ENCODE measurements at regions not wholly inside any gene's neighbourhood (a gene's known extent, or its start where the extent isn't known, plus 50 kb on each side); places are given as distances from the start of the nearest gene placed in this dataset.

- no peaks in the 10 kb centered on the region for H3K23me2 ChIP-seq (ENCODE audit: insufficient read length, low read depth, low read length, poor library complexity, severe bottlenecking)
- no peak overlapping the region for H3K14ac ChIP-seq (ENCODE audit: insufficient read depth, low read length)
- H3K4me2 ChIP-seq (ENCODE audit: insufficient read depth, insufficient read length, low read length): no peak overlapping the region
- H2BK12ac ChIP-seq (ENCODE audit: insufficient read length, low read depth, low read length): no peak overlapping the region
- no peak overlapping the region for H3K9ac ChIP-seq (ENCODE audit: extremely low read depth, insufficient read length, low read length)
- 100% methylated on average over 1 of the region's 3 CpGs for WGBS (ENCODE audit: extremely low coverage, insufficient read length, low lambda C conversion rate)
- H3K4me3 Mint-ChIP-seq: no peak overlapping the region
- no peaks in the 10 kb centered on the region for H3K27me3 Mint-ChIP-seq (ENCODE audit: low read depth)
- H3K27ac ChIP-seq (ENCODE audit: insufficient read length, low read depth, low read length): no peak overlapping the region
- no peak overlapping the region for H3T11ph ChIP-seq (ENCODE audit: low read length)
- no peak overlapping the region for H3K4ac ChIP-seq (ENCODE audit: low read depth, low read length)
- H3K9me3 ChIP-seq (ENCODE audit: control insufficient read depth, low read depth, low read length): no peaks in the 10 kb centered on the region
- H2BK20ac ChIP-seq (ENCODE audit: low read depth, low read length, poor library complexity, severe bottlenecking): no peak overlapping the region
- H3K56ac ChIP-seq (ENCODE audit: insufficient read length, low read depth, low read length): no peak overlapping the region
- H3K27me3 ChIP-seq (ENCODE audit: insufficient read depth, low read length): no peaks in the 10 kb centered on the region
- H3K18ac ChIP-seq (ENCODE audit: insufficient read length, low read depth, low read length): no peak overlapping the region
- peaks cover 0 to 2% of the 10 kb centered on the region in 2 experiments; a peak in 1 of 4 replicates for H3K4me1 Mint-ChIP-seq
- no peak for DNase-seq
- H3K9me3 Mint-ChIP-seq: no peaks in the 10 kb centered on the region
- no peak overlapping the region for H2AFZ ChIP-seq (ENCODE audit: low read length)
- H3K79me1 ChIP-seq (ENCODE audit: insufficient read depth, low read depth, low read length, poor library complexity, severe bottlenecking): no peaks in the 10 kb centered on the region
- H2BK15ac ChIP-seq (ENCODE audit: low read depth, low read length): no peak overlapping the region
- H3K23ac ChIP-seq (ENCODE audit: insufficient read length, low read depth, low read length): no peak overlapping the region
- no peaks in the 10 kb centered on the region for H3K4me1 ChIP-seq (ENCODE audit: insufficient read depth, low read length)
- H2BK120ac ChIP-seq (ENCODE audit: low read depth, low read length, poor library complexity, severe bottlenecking): no peak overlapping the region
- H2AK5ac ChIP-seq (ENCODE audit: insufficient read length, low read length): no peak overlapping the region
- no peak overlapping the region for H2BK5ac ChIP-seq (ENCODE audit: insufficient read length, low read length)
- H4K20me1 ChIP-seq (ENCODE audit: control insufficient read depth, insufficient read depth, insufficient read length): no peaks in the 10 kb centered on the region
- H4K5ac ChIP-seq (ENCODE audit: insufficient read length, low read depth, low read length): no peak overlapping the region
- no peak overlapping the region for H3K27ac Mint-ChIP-seq
- no peak overlapping the region for H4K91ac ChIP-seq (ENCODE audit: insufficient read length, low read depth, low read length)
- H4K8ac ChIP-seq (replicated peaks; ENCODE audit: insufficient read length, low read depth, low read length): no peak overlapping the region
- no peaks in the 10 kb centered on the region for H3K36me3 Mint-ChIP-seq (ENCODE audit: insufficient read depth in 1 of 3, low read depth in 3 of 3)
- no peak for TF ChIP-seq CTCF (conservative IDR thresholded peaks at IDR 0.05)
- H3K79me2 ChIP-seq (ENCODE audit: insufficient read depth, low read length): peaks cover 2% of the 10 kb centered on the region; the same call in 1 of the 2 replicates
Observed at GRCh38 chr2:226304308-226304707, 495.3 kb downstream of the IRS1 start.

Data from H9 (cell line).